GM10266 (cell line): ENCODE measurements at regions not wholly inside any gene's neighbourhood (a gene's known extent, or its start where the extent isn't known, plus 50 kb on each side); places are given as distances from the start of the nearest gene placed in this dataset.
"Not testable (repeated sequence)": the region's sequence is repeated elsewhere in the genome, so short reads cannot be mapped to it uniquely, and the experiment has no call there.

Source experiments
- DNase-seq: peaks from one replicate; pipeline ENCODE4 v3.0.0; 2012; ENCODE audit errors: extremely low spot score
- CTCF ChIP-seq: IDR thresholded peaks from 2 replicates; pipeline ENCODE4 v1.5.1; 2012; ENCODE audit warnings: mild to moderate bottlenecking, low read depth; ENCODE audit not compliant: control insufficient read depth, insufficient read depth; ENCODE audit errors: missing control alignments

DNA sequence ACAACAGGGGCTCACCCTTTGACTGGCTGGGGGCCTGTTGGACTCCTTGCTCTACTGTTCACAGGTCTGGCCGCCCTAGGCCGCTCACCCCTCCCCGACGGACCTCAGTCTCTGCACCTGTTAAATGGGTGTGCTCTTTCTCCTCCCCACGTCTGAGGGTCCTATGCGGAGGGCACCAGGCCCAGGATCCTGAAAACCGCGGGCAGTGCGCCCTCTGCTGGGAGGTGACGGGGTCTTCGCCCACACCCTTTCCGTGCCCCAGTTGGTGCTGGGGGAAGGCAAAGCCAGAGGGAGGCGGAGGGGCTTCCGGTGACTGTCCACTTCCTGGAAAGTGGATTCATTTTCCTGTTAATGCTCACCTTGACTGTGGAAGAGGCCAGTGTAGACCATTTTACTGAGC is 1010.9 kb downstream of the KCNJ18 start:
- no peak for DNase-seq
- TF ChIP-seq CTCF, result no peak

DNA sequence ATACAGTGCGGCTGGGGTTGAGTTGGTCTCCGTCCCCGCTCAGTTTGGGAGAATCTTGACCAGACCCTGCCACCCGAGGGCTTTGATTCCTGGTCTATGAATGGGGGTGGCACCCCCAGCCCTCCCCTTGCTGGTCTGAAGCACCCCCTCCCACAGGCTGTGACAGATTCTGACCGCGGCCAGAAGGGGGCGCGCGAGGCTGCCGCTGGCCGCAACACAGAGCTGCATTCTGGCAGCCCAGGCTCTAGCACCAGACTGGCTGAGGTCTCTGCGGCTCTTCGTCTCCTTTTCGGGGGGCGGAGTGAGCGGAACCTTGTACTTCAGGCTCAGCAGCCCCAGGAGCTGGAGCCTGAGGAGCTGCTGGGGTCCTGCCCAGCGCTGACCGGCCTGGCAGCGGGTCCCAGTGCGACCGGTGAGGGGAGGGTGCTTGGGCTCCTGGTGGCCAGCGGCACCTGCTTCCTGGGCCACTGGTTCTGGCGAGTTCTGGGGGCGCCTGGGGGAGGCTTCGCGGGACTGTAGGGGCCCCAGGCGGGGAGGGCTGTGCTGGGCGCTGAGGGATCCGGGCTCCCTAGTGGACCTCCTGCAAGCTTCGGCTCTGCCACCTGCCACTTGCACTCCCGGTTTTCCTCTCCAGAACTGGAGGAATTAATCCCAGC is 1011.6 kb downstream of the KCNJ18 start:
- TF ChIP-seq CTCF, result no peak

DNA sequence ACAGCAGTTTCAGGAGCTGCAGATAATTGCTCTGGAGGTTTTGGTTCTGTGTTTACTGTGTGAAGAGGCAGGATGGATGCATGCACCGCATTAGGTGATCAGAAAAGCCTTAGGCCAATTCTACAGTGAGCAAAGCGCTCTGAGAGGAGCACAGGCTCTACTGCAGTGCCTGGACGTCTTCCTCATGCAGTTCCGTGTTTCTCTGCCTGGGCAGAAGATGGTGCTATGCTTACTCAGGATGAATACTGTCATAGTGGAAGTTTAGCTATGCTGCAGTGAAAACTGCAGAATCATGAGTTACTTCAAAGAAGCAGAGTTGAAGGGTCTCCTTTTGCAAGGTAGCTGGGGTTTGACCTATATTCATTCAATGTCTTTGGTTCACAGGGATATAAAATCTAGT is 1012.4 kb downstream of the KCNJ18 start:
- no peak for DNase-seq
- no peak for TF ChIP-seq CTCF

More for the DNA sequence above, 1011.6 kb downstream of the KCNJ18 start:
- DNase-seq, result no peak

GRCh38 chr17:22707626-22708025 is 1015.3 kb downstream of the KCNJ18 start:
- TF ChIP-seq CTCF, result no peak
- DNase-seq, result no peak

DNA sequence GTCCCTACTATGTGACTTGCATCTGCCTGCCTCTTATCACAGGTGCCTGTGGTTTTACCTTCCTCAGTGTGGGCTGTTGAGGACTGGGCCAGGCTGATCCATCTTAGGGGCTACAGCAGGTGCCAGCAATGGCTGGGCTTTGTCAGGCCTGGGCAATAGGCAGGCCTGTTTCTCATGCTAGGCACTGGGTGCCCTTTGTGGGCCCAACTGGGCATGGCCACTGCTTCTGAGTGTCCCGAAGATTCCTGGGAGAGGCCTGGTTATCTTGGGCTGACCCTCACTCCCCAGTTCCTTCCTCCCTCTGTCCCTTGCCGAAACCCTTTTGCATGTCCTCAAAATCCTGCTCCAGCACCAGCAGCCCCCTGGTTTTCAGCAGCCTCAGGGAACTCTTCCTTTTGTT is 1024.9 kb downstream of the KCNJ18 start:
- no peak for DNase-seq
- TF ChIP-seq CTCF, result no peak

DNA sequence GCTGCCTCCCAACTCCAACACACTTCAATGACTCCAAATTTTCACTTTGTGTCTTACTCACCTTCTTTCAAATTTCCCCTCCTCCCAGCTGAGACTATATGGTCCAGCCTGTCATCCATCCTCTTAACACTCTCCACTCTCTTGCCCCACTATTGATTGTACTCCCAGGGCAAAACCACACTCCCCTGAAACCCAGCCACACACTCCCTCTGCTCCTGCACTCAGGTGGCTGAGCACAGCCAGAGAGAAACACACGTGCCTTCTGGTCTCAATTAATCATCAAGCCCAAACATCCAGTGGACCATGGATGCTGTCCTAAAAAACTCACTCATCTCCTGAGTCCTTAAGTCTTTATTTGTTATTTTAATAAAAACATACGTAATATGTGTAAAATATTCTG is 1026.4 kb downstream of the KCNJ18 start:
- no peak for DNase-seq
- no peak for TF ChIP-seq CTCF

DNA sequence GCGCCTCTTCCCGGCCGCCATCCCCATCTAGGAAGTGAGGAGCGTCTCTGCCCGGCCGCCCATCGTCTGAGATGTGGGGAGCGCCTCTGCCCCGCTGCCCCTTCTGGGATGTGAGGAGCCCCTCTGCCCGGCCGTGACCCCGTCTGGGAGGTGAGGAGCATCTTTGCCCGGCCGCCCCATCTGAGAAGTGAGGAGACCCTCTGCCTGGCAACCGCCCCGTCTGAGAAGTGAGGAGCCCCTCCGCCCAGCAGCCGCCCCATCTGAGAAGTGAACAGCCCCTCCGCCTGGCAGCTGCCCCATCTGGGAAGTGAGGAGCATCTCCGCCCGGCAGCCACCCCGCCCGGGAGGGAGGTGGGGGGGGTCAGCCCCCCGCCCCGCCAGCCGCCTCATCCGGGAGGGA is 1048.7 kb downstream of the KCNJ18 start:
- not testable (repeated sequence) for DNase-seq
